SK-N-SH (cell line): ENCODE measurements at regions not wholly inside any gene's neighbourhood (a gene's known extent, or its start where the extent isn't known, plus 50 kb on each side); places are given as distances from the start of the nearest gene placed in this dataset.

Experiments used
- CTCF ChIA-PET: fragments of 300-600, 350-600 bp; formaldehyde crosslinking; extraction: SDS; loops from one replicate; lab custom pipeline; 2021; lab: Yijun Ruan, JAX
- POLR2A ChIA-PET: fragments of 350-600 bp; sonication (Branson Sonifier 250); formaldehyde crosslinking; extraction: SDS; loops from one replicate; lab custom pipeline; 2020; ENCODE audit warnings: antibody characterized with exemption, inconsistent platforms; lab: Yijun Ruan, JAX
- DNase-seq: peaks from one replicate; pipeline ENCODE4 v3.0.0; 2012
- H2AFZ ChIP-seq: fragments of 200-600 bp; sonication (generic); 2 replicates; pipeline ENCODE4 v1.8.1; 2016; ENCODE audit warnings: antibody characterized with exemption, mild to moderate bottlenecking, low read depth
- H3F3A ChIP-seq: fragments of 200-600 bp; sonication (generic); replicated peaks from 2 replicates; pipeline ENCODE3; 2016; ENCODE audit warnings: antibody characterized with exemption, mild to moderate bottlenecking; ENCODE audit not compliant: insufficient read depth
- H3K27ac ChIP-seq, 2 experiments: fragments of 200-500 bp in 1 of 2; fragments of 200-600 bp in 1 of 2; sonication (Bioruptor generic) in 1 of 2; sonication (generic), shearing (Covaris generic) in 1 of 2; 2 replicates each; pipeline versions ENCODE4 v1.5.1 to v1.6.1; 2014 to 2016; ENCODE audit warnings: low read depth in 2 of 2, inconsistent platforms in 1 of 2, low read length in 1 of 2, mild to moderate bottlenecking in 1 of 2, mixed read lengths in 1 of 2
- H3K27me3 ChIP-seq: fragments of 200-600 bp; sonication (generic), shearing (Covaris generic); 2 replicates; pipeline ENCODE4 v1.6.1; 2016; ENCODE audit warnings: mixed run types; ENCODE audit not compliant: insufficient read depth
- H3K36me3 ChIP-seq, 2 experiments: fragments of 200-500 bp in 1 of 2; fragments of 200-600 bp in 1 of 2; sonication (Bioruptor generic) in 1 of 2; sonication (generic) in 1 of 2; replicated peaks in 1 of 2; 2 replicates each; pipeline versions ENCODE3 to v1.5.1; 2014 to 2016; ENCODE audit warnings: low read length in 1 of 2, mild to moderate bottlenecking in 1 of 2; ENCODE audit not compliant: insufficient read depth in 2 of 2, control insufficient read depth in 1 of 2
- H3K4me1 ChIP-seq, 2 experiments: fragments of 200-500 bp in 1 of 2; fragments of 200-600 bp in 1 of 2; sonication (Bioruptor generic) in 1 of 2; sonication (generic), shearing (Covaris generic) in 1 of 2; 2 replicates each; pipeline versions ENCODE4 v1.5.1 to v1.6.1; 2014 to 2016; ENCODE audit warnings: low read depth in 1 of 2, low read length in 1 of 2, mixed run types in 1 of 2; ENCODE audit not compliant: insufficient read depth in 2 of 2, control insufficient read depth in 1 of 2
- H3K4me2 ChIP-seq: fragments of 200-600 bp; sonication (generic), shearing (Covaris generic); 2 replicates; pipeline ENCODE4 v1.6.1; 2017; ENCODE audit warnings: mixed run types
- H3K4me3 ChIP-seq, 2 experiments: fragments of 200-500 bp in 1 of 2; fragments of 200-600 bp in 1 of 2; sonication (Bioruptor generic) in 1 of 2; sonication (generic), shearing (Covaris generic) in 1 of 2; 2 replicates each; pipeline versions ENCODE4 v1.5.1 to v1.8.1; 2014 to 2016; ENCODE audit warnings: low read depth in 2 of 2, inconsistent platforms in 1 of 2, low read length in 1 of 2, mild to moderate bottlenecking in 1 of 2, mixed read lengths in 1 of 2, moderate library complexity in 1 of 2
- H3K79me2 ChIP-seq: fragments of 200-600 bp; sonication (generic); 2 replicates; pipeline ENCODE4 v1.8.1; 2017; ENCODE audit warnings: mild to moderate bottlenecking; ENCODE audit not compliant: insufficient read depth
- H3K9ac ChIP-seq: fragments of 200-600 bp; sonication (generic); 2 replicates; pipeline ENCODE4 v1.6.1; 2017; ENCODE audit warnings: mixed run types
- H3K9me2 ChIP-seq: fragments of 200-600 bp; sonication (generic); 2 replicates; pipeline ENCODE4 v1.6.1; 2017; ENCODE audit warnings: mixed run types
- H3K9me3 ChIP-seq: fragments of 200-600 bp; sonication (generic); 2 replicates; pipeline ENCODE4 v1.6.1; 2017; ENCODE audit warnings: mixed run types, mild to moderate bottlenecking, moderate library complexity
- H4K20me1 ChIP-seq: fragments of 200-600 bp; sonication (generic); 2 replicates; pipeline ENCODE4 v1.6.1; 2017; ENCODE audit warnings: mild to moderate bottlenecking, mixed run types; ENCODE audit not compliant: insufficient read depth
- CHD2 ChIP-seq: fragments of 150-350 bp; IDR thresholded peaks from 2 replicates; pipeline ENCODE4 v1.6.1; 2018; ENCODE audit warnings: low read length; ENCODE audit not compliant: partially characterized antibody
- CTCF ChIP-seq: fragments of 200-600 bp; sonication (generic); IDR thresholded peaks from 2 replicates; pipeline ENCODE4 v1.6.1; 2017; ENCODE audit warnings: antibody characterized with exemption, mild to moderate bottlenecking, moderate library complexity
- ELF1 ChIP-seq: IDR thresholded peaks from 2 replicates; pipeline ENCODE4 v1.4.0; 2012
- EP300 ChIP-seq, 2 experiments: IDR thresholded peaks; 2 replicates each; pipeline versions ENCODE4 v1.4.0 to v1.6.1; 2012; ENCODE audit warnings: borderline replicate concordance in 1 of 2, low read depth in 1 of 2, low read length in 1 of 2
- EZH2phosphoT487 ChIP-seq: fragments of 200-600 bp; sonication (generic); IDR thresholded peaks from 2 replicates; pipeline ENCODE4 v1.6.1; 2017; ENCODE audit warnings: low read depth, mixed run types, mild to moderate bottlenecking, antibody characterized with exemption, moderate library complexity, borderline replicate concordance
- FOSL2 ChIP-seq: IDR thresholded peaks from 2 replicates; pipeline ENCODE4 v1.4.0; 2012; ENCODE audit warnings: low read depth, mild to moderate bottlenecking, moderate library complexity, borderline replicate concordance
- FOXJ3 ChIP-seq: sonication (generic); formaldehyde crosslinking; IDR thresholded peaks from 2 replicates; pipeline ENCODE4 v1.5.1; 2020; ENCODE audit warnings: mild to moderate bottlenecking, missing genetic modification reagents
- GABPA ChIP-seq: IDR thresholded peaks from 2 replicates; pipeline ENCODE4 v1.4.0; 2012; ENCODE audit warnings: low read depth, mild to moderate bottlenecking
- NFIC ChIP-seq: IDR thresholded peaks from 2 replicates; pipeline ENCODE4 v1.4.0; 2012; ENCODE audit warnings: borderline replicate concordance
- PBX3 ChIP-seq: IDR thresholded peaks from 2 replicates; pipeline ENCODE4; 2012
- RAD21 ChIP-seq: IDR thresholded peaks from 2 replicates; pipeline ENCODE4 v1.6.1; 2012; ENCODE audit warnings: mild to moderate bottlenecking, low read length
- RXRA ChIP-seq: IDR thresholded peaks from 2 replicates; pipeline ENCODE4 v1.4.0; 2012; ENCODE audit warnings: low read depth, mild to moderate bottlenecking, borderline replicate concordance
- SIN3A ChIP-seq: IDR thresholded peaks from 2 replicates; pipeline ENCODE4 v1.6.1; 2012; ENCODE audit warnings: low read depth, mild to moderate bottlenecking, low read length, moderate library complexity, borderline replicate concordance
- SMC3 ChIP-seq: IDR thresholded peaks from 2 replicates; pipeline ENCODE4 v1.6.1; 2012; ENCODE audit warnings: low read depth, low read length, improper control_type of control experiment
- TAF1 ChIP-seq: IDR thresholded peaks from 2 replicates; pipeline ENCODE4 v1.6.1; 2012; ENCODE audit warnings: low read depth, mild to moderate bottlenecking, low read length, moderate library complexity, borderline replicate concordance
- TCF12 ChIP-seq: IDR thresholded peaks from 2 replicates; pipeline ENCODE4 v1.4.0; 2012
- TEAD4 ChIP-seq: IDR thresholded peaks from 2 replicates; pipeline ENCODE4 v1.4.0; 2012; ENCODE audit warnings: mild to moderate bottlenecking, borderline replicate concordance; ENCODE audit not compliant: insufficient read depth
- USF2 ChIP-seq: fragments of 150-350 bp; IDR thresholded peaks from 2 replicates; pipeline ENCODE4 v1.6.1; 2017; ENCODE audit warnings: antibody characterized with exemption, low read length, low read depth, borderline replicate concordance
- WGBS: methylation state at CpG from one replicate; pipeline ENCODE4 v1.1.6; 2017; ENCODE audit warnings: low lambda C conversion rate; 5-methylcytosine and 5-hydroxymethylcytosine counted together

- WGBS: 71% methylated on average over 1 of the region's 1 CpG
- POLR2A ChIA-PET: no interaction called here
- no peak overlapping the region for H3K9ac ChIP-seq
- no peak for DNase-seq
- no peak overlapping the region for H3K4me2 ChIP-seq
- H3K4me1 ChIP-seq: peaks cover 4 to 11% of the 10 kb centered on the region in 2 experiments; a peak in 3 of 4 replicates
- no peaks in the 10 kb centered on the region for H3K79me2 ChIP-seq
- no peaks in the 10 kb centered on the region for H3K36me3 ChIP-seq
- H3K9me2 ChIP-seq: no peaks in the 10 kb centered on the region
- H4K20me1 ChIP-seq: no peaks in the 10 kb centered on the region
- H2AFZ ChIP-seq: no peak overlapping the region
- CTCF ChIA-PET: no interaction called here
- no peak overlapping the region for H3K4me3 ChIP-seq
- peaks cover 7% of the 10 kb centered on the region for H3F3A ChIP-seq
- H3K9me3 ChIP-seq: no peaks in the 10 kb centered on the region
- H3K27me3 ChIP-seq: no peaks in the 10 kb centered on the region
- H3K27ac ChIP-seq: no peak overlapping the region
- no peak for TF ChIP-seq USF2
- TF ChIP-seq TEAD4: no peak
- no peak for TF ChIP-seq TCF12
- no peak for TF ChIP-seq SMC3
- no peak for TF ChIP-seq CTCF
- no peak for TF ChIP-seq FOXJ3 (CRISPR knock-in tag)
- no peak for TF ChIP-seq EZH2phosphoT487
- TF ChIP-seq, all 33 proteins: peak for 0
Measured at GRCh38 chr2:226676618-226677017, 123.0 kb downstream of the IRS1 start.

- no peak for DNase-seq
- Histone ChIP-seq H3K79me2 (no peaks in the 10 kb centered on the region), H3K9me2 (no peaks in the 10 kb centered on the region), H4K20me1 (no peaks in the 10 kb centered on the region), H2AFZ (no peak overlapping the region), H3K9me3 (no peaks in the 10 kb centered on the region), H3K4me2 (0 out of 2 replicates have a peak overlapping the region, but pooled peaks have one; percentile 39), H3F3A (peaks cover 7% of the 10 kb centered on the region), H3K9ac (no peak overlapping the region), H3K27me3 (no peaks in the 10 kb centered on the region), H3K4me3 (no peak overlapping the region), H3K4me1 (peaks cover 4 to 15% of the 10 kb centered on the region in 2 experiments; a peak in 3 of 4 replicates), H3K27ac (peak overlapping the region; percentile 53 to 63; a peak in 2 of 4 replicates), H3K36me3 (no peaks in the 10 kb centered on the region)
- ChIA-PET CTCF (interaction anchor here (0.7 kb wide), 1 partner anchor 63 kb away, joined by 3 read pairs; no protein-coding TSS in a partner anchor), POLR2A (no interaction called here)
- peak; percentile 79 for TF ChIP-seq TCF12
- TF ChIP-seq TAF1: no peak
- TF ChIP-seq RXRA: no peak
- no peak for TF ChIP-seq SIN3A
- TF ChIP-seq FOXJ3 (CRISPR knock-in tag): no peak
- no peak for TF ChIP-seq RAD21
- peak; percentile 28; the same call in 1 of the 2 replicates for TF ChIP-seq FOSL2
- TF ChIP-seq ELF1: no peak
- no peak for TF ChIP-seq NFIC
- TF ChIP-seq EP300 (IDR thresholded peaks at IDR 0.05; ENCODE audit: borderline replicate concordance in 1 of 2, low read depth in 1 of 2, low read length in 1 of 2): peak in 1 of 2 experiments; percentile 29; a peak in 1 of 4 replicates
- TF ChIP-seq GABPA: no peak
- TF ChIP-seq PBX3: peak; percentile 42
- no peak for TF ChIP-seq CHD2
- 13% methylated on average over 2 of the region's 2 CpGs for WGBS
Measured at GRCh38 chr2:226674123-226674522, 125.5 kb downstream of the IRS1 start.
